CD4-positive, alpha-beta T cell treated with Interleukin-6 at 100 ng/mL for 8 hours (primary cell): ENCODE measurements at regions not wholly inside any gene's neighbourhood (a gene's known extent, or its start where the extent isn't known, plus 50 kb on each side); places are given as distances from the start of the nearest gene placed in this dataset.

Experiments
- DNase-seq: peaks from one replicate; pipeline ENCODE4 v3.0.0-alpha.2; 2020; ENCODE audit warnings: mixed read lengths, low spot score

GRCh38 chr2:71776227-71776626 is 322.9 kb downstream of the DYSF start:
- no peak for DNase-seq

- no peak for DNase-seq
These were observed 319.9 kb downstream of the DYSF start for GRCh38 chr2:71773218-71773617.

- no peak for DNase-seq
These were observed 319.3 kb downstream of the DYSF start for GRCh38 chr2:71772510-71773172.

GRCh38 chr2:71767663-71768062 is 314.3 kb downstream of the DYSF start:
- no peak for DNase-seq

- no peak for DNase-seq
These were observed 305.7 kb downstream of the DYSF start for GRCh38 chr2:71759060-71759459.

- no peak for DNase-seq
These were observed 304.0 kb downstream of the DYSF start for GRCh38 chr2:71757351-71757750.

GRCh38 chr2:71756280-71756906 is 303.0 kb downstream of the DYSF start:
- no peak for DNase-seq

- no peak for DNase-seq
These were observed 298.2 kb downstream of the DYSF start for GRCh38 chr2:71751590-71751989.

- DNase-seq = no peak
These were observed 296.3 kb downstream of the DYSF start for GRCh38 chr2:71749671-71750101.

- no peak for DNase-seq
These were observed 294.9 kb downstream of the DYSF start for GRCh38 chr2:71748227-71748626.

GRCh38 chr2:71747559-71747958 is 294.2 kb downstream of the DYSF start:
- DNase-seq = no peak

GRCh38 chr2:71746946-71747501 is 293.7 kb downstream of the DYSF start:
- no peak for DNase-seq

GRCh38 chr2:71744781-71745180 is 291.4 kb downstream of the DYSF start:
- DNase-seq = no peak

- DNase-seq = no peak
These were observed 290.8 kb downstream of the DYSF start for GRCh38 chr2:71743995-71744675.

- DNase-seq = no peak
These were observed 289.7 kb downstream of the DYSF start for GRCh38 chr2:71742953-71743601.

GRCh38 chr2:71736986-71737385 is 283.6 kb downstream of the DYSF start:
- DNase-seq = no peak

- DNase-seq = no peak
These were observed 282.9 kb downstream of the DYSF start for GRCh38 chr2:71736091-71736861.
